RWPE2 (cell line): ENCODE measurements at regions not wholly inside any gene's neighbourhood (a gene's known extent, or its start where the extent isn't known, plus 50 kb on each side); places are given as distances from the start of the nearest gene placed in this dataset.

Experiments used
- ATAC-seq: fragments of 200-7000 bp; cut with Tn5 transposase; 3 replicates; pipeline ENCODE4 v1.9.1; 2021; ENCODE audit warnings: low read depth
- DNase-seq: peaks from one replicate; pipeline ENCODE4 v3.0.0-alpha.2; 2020; ENCODE audit warnings: low spot score
- H3K27ac ChIP-seq: fragments of 450-650 bp; 2 replicates; pipeline ENCODE4 v1.5.1; 2017; ENCODE audit warnings: mild to moderate bottlenecking; ENCODE audit not compliant: poor library complexity, severe bottlenecking
- H3K27me3 ChIP-seq: fragments of 250-450 bp; sonication (Bioruptor Pico); 2 replicates; pipeline ENCODE4 v1.5.1; 2021; ENCODE audit warnings: mild to moderate bottlenecking, moderate library complexity; ENCODE audit not compliant: insufficient read depth, poor library complexity, severe bottlenecking
- H3K36me3 ChIP-seq: fragments of 250-450 bp; sonication (Bioruptor Pico); 2 replicates; pipeline ENCODE4 v1.5.1; 2020; ENCODE audit warnings: low read depth, mild to moderate bottlenecking, moderate library complexity
- H3K4me1 ChIP-seq: fragments of 250-450 bp; sonication (Bioruptor Pico); 2 replicates; pipeline ENCODE4 v1.5.1; 2021; ENCODE audit warnings: mild to moderate bottlenecking, moderate library complexity; ENCODE audit not compliant: insufficient read depth, poor library complexity, severe bottlenecking
- H3K4me3 ChIP-seq: fragments of 250-450 bp; sonication (Bioruptor Pico); 2 replicates; pipeline ENCODE4 v1.5.1; 2021; ENCODE audit warnings: mild to moderate bottlenecking, moderate library complexity; ENCODE audit not compliant: severe bottlenecking
- H3K9me3 ChIP-seq: fragments of 250-450 bp; sonication (Bioruptor Pico); 2 replicates; pipeline ENCODE4 v1.5.1; 2021; ENCODE audit warnings: mild to moderate bottlenecking, moderate library complexity; ENCODE audit not compliant: severe bottlenecking
- TF ChIP-seq, protein P1 (sequence below): fragments of 450-650 bp; IDR thresholded peaks from one replicate; pipeline ENCODE4 v1.5.1; 2017; ENCODE audit warnings: mild to moderate bottlenecking, moderate library complexity; ENCODE audit not compliant: poor library complexity, severe bottlenecking

DNA sequence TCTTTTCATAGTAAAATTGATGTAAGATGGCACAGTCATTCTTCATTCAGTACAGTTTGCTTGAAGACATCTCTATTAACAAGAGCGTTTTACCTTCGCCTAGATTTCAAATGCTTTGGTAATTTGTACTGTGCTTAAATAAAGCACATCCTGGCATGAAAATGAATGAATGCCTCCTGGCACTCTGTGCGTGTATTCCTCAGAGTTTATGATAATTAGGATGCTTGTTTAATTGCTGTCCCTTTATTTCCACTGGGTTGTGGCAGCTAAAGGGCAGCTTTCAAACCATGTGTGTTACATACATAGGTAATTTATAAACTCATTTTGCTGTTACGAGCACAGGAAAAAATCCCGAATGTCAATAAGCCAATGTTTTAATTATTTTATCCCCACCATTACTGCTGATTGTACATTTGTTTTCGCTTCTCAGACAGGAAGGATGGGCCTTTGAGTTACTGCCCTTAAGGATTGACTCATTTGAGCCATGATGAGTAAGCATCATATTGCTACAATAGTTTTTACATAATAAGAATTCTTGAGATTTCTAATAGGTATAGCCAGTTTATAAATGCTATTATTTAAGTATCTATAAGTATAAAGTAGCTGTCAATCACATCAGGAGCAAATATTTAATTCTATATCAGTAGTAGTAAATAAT lies 516.5 kb downstream of the XIRP2 start:
- no peak overlapping the region for H3K27ac ChIP-seq
- TF ChIP-seq, protein P1, sequence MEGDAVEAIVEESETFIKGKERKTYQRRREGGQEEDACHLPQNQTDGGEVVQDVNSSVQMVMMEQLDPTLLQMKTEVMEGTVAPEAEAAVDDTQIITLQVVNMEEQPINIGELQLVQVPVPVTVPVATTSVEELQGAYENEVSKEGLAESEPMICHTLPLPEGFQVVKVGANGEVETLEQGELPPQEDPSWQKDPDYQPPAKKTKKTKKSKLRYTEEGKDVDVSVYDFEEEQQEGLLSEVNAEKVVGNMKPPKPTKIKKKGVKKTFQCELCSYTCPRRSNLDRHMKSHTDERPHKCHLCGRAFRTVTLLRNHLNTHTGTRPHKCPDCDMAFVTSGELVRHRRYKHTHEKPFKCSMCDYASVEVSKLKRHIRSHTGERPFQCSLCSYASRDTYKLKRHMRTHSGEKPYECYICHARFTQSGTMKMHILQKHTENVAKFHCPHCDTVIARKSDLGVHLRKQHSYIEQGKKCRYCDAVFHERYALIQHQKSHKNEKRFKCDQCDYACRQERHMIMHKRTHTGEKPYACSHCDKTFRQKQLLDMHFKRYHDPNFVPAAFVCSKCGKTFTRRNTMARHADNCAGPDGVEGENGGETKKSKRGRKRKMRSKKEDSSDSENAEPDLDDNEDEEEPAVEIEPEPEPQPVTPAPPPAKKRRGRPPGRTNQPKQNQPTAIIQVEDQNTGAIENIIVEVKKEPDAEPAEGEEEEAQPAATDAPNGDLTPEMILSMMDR: no peak
- H3K36me3 ChIP-seq: no peaks in the 10 kb centered on the region
- no peak for DNase-seq
- H3K9me3 ChIP-seq: no peaks in the 10 kb centered on the region
- H3K4me3 ChIP-seq: no peak overlapping the region
- H3K4me1 ChIP-seq: no peaks in the 10 kb centered on the region
- ATAC-seq: peak; percentile 61; the same call in 2 of the 3 replicates
- H3K27me3 ChIP-seq: no peaks in the 10 kb centered on the region

DNA sequence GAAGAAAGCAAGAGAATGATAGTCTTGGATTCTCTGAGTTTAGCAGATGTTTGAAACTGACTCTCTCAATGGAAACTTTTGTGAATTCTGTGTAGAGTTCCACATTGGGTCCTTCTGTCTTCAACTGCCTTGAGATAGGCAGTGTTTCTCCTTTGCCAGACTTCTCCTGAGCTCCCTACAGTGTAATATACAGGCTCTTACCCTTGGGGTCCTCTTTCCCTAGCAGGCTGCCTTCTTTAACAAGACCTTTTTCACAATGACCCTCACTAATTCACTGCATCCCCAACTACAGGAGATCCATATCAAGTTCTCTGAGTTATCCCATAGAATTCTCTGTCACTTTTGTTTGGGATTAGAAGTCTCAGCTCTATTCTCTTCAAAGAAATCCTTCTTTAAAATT lies 513.0 kb downstream of the XIRP2 start:
- DNase-seq (no peak), ATAC-seq (no peak)
- H3K4me1 ChIP-seq: no peaks in the 10 kb centered on the region

DNA sequence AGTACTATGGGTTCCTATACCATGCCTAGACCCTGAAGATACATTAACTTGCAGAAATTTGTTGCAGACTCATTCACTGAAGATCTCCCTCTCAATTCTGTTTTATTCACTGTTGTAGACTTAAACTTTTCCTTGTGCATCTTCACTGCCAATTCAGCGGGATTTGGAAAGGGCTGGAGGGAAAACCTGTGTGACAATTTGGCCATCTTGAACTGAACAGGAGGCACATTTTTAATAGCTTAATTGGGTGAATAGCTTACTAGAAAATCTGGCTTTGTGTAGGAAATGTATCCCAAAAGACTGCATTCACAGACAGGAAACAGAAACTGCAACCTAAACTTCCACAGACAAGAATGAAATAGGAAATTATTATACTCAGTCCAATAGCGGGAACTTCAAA lies 512.3 kb downstream of the XIRP2 start:
- Histone ChIP-seq H3K27ac (no peak overlapping the region), H3K9me3 (no peaks in the 10 kb centered on the region), H3K4me3 (no peak overlapping the region), H3K36me3 (no peaks in the 10 kb centered on the region), H3K27me3 (no peaks in the 10 kb centered on the region), H3K4me1 (no peaks in the 10 kb centered on the region)
- TF ChIP-seq, protein P1: no peak
- DNase-seq (no peak), ATAC-seq (no peak)

More for the DNA sequence above, 513.0 kb downstream of the XIRP2 start:
- no peaks in the 10 kb centered on the region for H3K9me3 ChIP-seq
- no peaks in the 10 kb centered on the region for H3K36me3 ChIP-seq
- no peak overlapping the region for H3K27ac ChIP-seq
- TF ChIP-seq, protein P1: no peak
- H3K27me3 ChIP-seq: no peaks in the 10 kb centered on the region
- H3K4me3 ChIP-seq: no peak overlapping the region

DNA sequence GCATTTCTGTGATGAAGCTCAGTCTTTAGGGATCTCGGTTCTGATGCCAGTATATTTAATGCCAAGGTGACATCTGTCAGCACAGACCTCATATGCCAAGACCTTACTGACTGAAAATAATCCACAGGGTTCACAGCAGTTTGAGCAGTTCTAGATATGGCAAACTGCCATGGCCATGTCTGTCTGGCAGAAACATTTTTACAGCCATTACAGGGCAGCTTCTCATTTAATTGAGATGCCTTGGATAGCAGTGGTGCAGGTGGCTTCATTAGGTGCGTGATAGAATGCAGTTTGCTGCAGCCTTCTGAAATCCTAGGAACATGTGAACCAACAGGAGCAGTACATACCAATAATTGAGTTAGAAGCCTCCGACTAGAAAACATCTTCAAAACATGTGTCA lies 510.6 kb downstream of the XIRP2 start:
- Histone ChIP-seq H3K27me3 (no peaks in the 10 kb centered on the region), H3K9me3 (no peaks in the 10 kb centered on the region), H3K4me1 (no peaks in the 10 kb centered on the region), H3K36me3 (no peaks in the 10 kb centered on the region), H3K27ac (no peak overlapping the region), H3K4me3 (no peak overlapping the region)
- DNase-seq: no peak
- TF ChIP-seq, protein P1: no peak
- ATAC-seq: no peak

DNA sequence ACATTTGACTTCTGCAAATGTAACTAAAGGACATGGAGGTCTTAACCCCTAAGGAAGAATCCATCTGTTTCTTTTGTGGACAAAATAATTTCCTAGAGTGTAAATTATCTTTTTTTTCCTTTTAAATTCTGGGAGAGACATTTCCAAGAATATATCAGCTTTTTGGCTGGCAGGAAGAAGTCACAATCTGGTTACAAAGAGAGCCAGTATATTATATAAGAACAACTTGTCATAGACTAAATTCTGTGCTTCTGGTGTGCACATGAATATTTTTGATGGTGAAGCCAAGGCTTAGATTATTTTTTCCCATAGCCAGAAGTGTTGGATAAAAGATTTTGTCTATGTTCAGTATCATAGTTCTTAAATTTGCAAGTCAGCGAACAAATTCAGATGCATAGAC lies 500.6 kb downstream of the XIRP2 start:
- Histone ChIP-seq H3K4me3 (no peak overlapping the region), H3K27me3 (no peaks in the 10 kb centered on the region), H3K27ac (no peak overlapping the region), H3K4me1 (no peaks in the 10 kb centered on the region), H3K36me3 (no peaks in the 10 kb centered on the region), H3K9me3 (no peaks in the 10 kb centered on the region)
- ATAC-seq: no peak
- TF ChIP-seq, protein P1: no peak
- DNase-seq: no peak
